GM12891 (cell line): ENCODE measurements at regions not wholly inside any gene's neighbourhood (a gene's known extent, or its start where the extent isn't known, plus 50 kb on each side); places are given as distances from the start of the nearest gene placed in this dataset.
"Not testable (repeated sequence)": the region's sequence is repeated elsewhere in the genome, so short reads cannot be mapped to it uniquely, and the experiment has no call there.

ENCODE experiments used
- DNase-seq: peaks from one replicate; pipeline ENCODE4 v3.0.0; 2011; ENCODE audit warnings: low spot score; ENCODE audit not compliant: insufficient read length
- FAIRE-seq: peaks from 2 replicates; lab custom pipeline; 2011; peaks lifted over from hg19 to GRCh38; lab: Jason Lieb, UNC
- PAX5 ChIP-seq: IDR thresholded peaks from 2 replicates; pipeline ENCODE4 v1.6.1; 2011; ENCODE audit warnings: low read length, moderate library complexity, mild to moderate bottlenecking; ENCODE audit not compliant: insufficient read depth, severe bottlenecking
- POLR2A ChIP-seq: IDR thresholded peaks from 2 replicates; pipeline ENCODE4 v1.6.1; 2011; ENCODE audit warnings: low read depth, low read length, control low read depth
- POLR2AphosphoS5 ChIP-seq: IDR thresholded peaks from 2 replicates; pipeline ENCODE4 v1.6.1; 2011; ENCODE audit warnings: low read depth, low read length, control low read depth
- POU2F2 ChIP-seq: IDR thresholded peaks from 2 replicates; pipeline ENCODE4 v1.6.1; 2011; ENCODE audit warnings: low read depth, mild to moderate bottlenecking, control low read depth, low read length, moderate library complexity
- SPI1 ChIP-seq: IDR thresholded peaks from 2 replicates; pipeline ENCODE4 v1.6.1; 2011; ENCODE audit warnings: low read depth, low read length, control low read depth
- TAF1 ChIP-seq: IDR thresholded peaks from 2 replicates; pipeline ENCODE4 v1.6.1; 2011; ENCODE audit warnings: low read depth, low read length, control low read depth

- DNase-seq (no peak), FAIRE-seq (no peak)
- TF ChIP-seq POLR2A = no peak
- no peak for TF ChIP-seq POU2F2
- no peak for TF ChIP-seq SPI1
- TF ChIP-seq POLR2AphosphoS5 = no peak
Measured at GRCh38 chr3:187850258-187850921, 105.1 kb upstream of the BCL6 start.

DNA sequence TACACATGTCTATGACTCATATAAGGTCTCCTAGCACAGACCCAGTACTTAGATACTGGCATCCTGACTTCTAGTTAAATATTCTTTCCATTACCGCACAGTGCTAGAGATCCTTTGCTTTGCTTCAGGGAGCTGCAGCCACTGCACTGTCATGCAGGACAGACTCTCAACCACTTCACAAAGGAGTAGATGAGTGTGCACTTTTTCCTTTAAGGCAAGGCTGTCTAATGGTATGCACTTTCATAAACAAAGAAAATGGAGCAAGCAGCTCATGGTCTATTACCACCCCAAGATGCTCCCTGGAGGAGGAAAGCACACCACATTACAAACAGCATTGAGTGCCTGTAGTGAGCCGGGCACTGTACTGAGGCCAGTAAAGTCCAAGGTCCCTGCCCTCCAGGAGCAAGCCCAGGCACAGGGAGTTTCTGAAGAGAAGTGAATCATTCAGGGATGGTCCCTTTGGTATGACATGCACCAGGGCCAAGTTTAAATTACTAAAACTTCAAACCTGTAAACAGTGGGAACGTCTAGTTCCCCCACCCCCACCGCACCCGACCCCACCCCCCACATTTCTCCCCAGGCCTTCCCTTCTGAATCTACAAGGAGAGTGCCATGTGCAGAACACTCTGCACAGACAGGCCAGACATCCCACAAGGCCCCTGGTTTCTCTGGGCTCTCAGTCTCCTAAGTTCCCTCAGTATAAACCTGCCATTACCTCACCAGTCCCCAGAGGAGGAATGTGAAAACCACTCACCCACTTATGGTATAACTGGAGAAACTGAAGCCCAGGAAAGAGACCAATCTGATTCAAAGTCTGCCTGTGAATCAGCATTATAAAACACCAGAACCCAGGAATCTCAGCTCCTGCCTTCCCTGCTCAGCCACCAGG lies 107.8 kb upstream of the BCL6 start:
- DNase-seq = no peak
- no peak for FAIRE-seq
- TF ChIP-seq POLR2A (no peak), POLR2AphosphoS5 (no peak), TAF1 (no peak), PAX5 (no peak), POU2F2 (no peak), SPI1 (no peak)

DNA sequence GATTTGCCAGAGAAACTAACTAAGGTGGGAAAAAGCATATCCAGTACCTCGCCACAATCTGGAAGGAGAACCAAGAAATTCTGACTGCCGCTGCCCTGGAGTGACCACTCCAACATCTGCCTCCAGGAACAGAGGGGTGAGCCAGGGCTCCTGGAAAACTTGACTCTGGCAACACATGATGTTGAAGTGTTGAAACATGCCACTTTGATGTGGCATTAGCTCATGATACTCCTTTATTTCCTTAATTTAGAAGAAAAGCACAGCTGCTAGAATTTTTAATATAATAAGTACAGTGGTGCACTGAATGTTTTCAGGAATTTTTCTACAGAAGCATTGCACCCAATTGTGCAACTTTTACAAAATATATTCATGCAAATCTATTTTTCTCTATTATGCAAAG lies 109.9 kb upstream of the BCL6 start:
- FAIRE-seq (no peak), DNase-seq (no peak)
- TF ChIP-seq POLR2A = no peak

- FAIRE-seq (no peak), DNase-seq (no peak)
- TF ChIP-seq POLR2A = no peak
- TF ChIP-seq PAX5 = no peak
- no peak for TF ChIP-seq POLR2AphosphoS5
- no peak for TF ChIP-seq TAF1
- TF ChIP-seq SPI1 = no peak
- TF ChIP-seq POU2F2 = no peak
Measured at GRCh38 chr3:187856555-187856954, 111.3 kb upstream of the BCL6 start.

- FAIRE-seq = no peak
- TF ChIP-seq POLR2A (no peak), POU2F2 (no peak), PAX5 (no peak), POLR2AphosphoS5 (no peak), SPI1 (no peak), TAF1 (no peak)
Measured at GRCh38 chr3:187858041-187858440, 112.8 kb upstream of the BCL6 start.

GRCh38 chr3:187858711-187859110 lies 113.4 kb upstream of the BCL6 start:
- no peak for TF ChIP-seq POLR2A
- no peak for FAIRE-seq
- DNase-seq = no peak

More at GRCh38 chr3:187858041-187858440, 112.8 kb upstream of the BCL6 start:
- DNase-seq = no peak

DNA sequence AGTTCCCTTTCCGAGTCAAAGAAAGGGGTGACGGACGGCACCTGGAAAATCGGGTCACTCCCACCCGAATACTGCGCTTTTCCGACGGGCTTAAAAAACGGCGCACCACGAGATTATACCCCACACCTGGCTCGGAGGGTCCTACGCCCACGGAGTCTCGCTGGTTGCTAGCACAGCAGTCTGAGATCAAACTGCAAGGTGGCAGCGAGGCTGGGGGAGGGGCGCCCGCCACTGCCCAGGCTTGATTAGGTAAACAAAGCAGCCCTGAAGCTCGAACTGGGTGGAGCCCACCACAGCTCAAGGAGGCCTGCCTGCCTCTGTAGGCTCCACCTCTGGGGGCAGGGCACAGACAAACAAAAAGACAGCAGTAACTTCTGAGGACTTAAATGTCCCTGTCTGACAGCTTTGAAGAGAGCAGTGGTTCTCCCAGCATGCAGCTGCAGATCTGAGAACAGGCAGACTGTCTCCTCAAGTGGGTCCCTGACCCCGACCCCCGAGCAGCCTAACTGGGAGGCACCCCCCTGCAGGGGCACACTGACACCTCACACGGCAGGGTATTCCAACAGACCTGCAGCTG lies 117.5 kb upstream of the BCL6 start:
- DNase-seq = not testable (repeated sequence)

DNA sequence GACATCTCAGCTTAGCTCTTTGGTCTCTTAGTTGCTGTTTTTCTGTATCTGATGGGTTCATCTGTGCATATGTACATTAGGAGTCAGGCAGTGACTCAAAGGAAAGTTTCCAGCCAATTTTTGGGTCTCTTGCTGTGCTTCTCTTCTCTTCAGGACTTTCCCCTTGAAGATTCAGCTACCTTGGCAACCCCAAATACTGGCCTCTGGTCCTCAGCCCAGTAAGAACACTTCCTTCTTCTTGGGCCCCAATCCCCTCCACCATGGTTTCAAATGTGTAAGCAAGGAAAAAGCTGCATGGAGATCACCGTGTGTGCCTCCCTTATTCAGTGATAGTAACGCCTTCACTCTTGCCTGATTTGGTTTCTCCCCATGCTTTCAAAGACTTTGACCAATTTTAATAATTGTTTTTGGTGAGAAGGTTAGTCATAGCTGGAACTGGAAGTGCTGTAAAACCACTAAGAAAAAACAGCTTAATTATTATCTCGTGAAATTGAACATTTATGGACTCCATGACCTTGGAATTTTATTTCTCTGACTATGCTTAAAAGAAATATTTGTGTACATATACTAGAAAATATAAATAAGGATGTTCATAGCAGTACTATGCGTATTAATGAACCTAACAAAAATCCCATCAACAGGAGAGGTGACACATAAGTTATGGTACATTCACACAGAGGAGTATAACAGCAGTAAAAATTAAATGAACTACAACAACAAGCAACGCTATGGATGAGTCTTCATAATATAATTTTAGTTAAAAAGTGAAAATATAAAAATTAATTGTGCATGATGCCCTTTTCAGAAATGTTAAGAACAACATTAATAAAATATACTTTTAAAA lies 125.3 kb upstream of the BCL6 start:
- no peak for TF ChIP-seq SPI1
- TF ChIP-seq TAF1 = no peak
- TF ChIP-seq POLR2A = no peak
- no peak for TF ChIP-seq POU2F2
- TF ChIP-seq POLR2AphosphoS5 = no peak
- no peak for TF ChIP-seq PAX5
- no peak for FAIRE-seq
- no peak for DNase-seq

More for the DNA sequence above, 117.5 kb upstream of the BCL6 start:
- FAIRE-seq = not testable (repeated sequence)

- TF ChIP-seq PAX5 (no peak), POU2F2 (no peak), POLR2A (no peak), POLR2AphosphoS5 (no peak), SPI1 (no peak), TAF1 (no peak)
- FAIRE-seq = no peak
- DNase-seq = no peak
Measured at GRCh38 chr3:187871204-187871591, 125.9 kb upstream of the BCL6 start.

- FAIRE-seq = no peak
- DNase-seq = no peak
- no peak for TF ChIP-seq POU2F2
- TF ChIP-seq SPI1 = no peak
- TF ChIP-seq POLR2AphosphoS5 = no peak
- TF ChIP-seq TAF1 = no peak
- no peak for TF ChIP-seq POLR2A
- TF ChIP-seq PAX5 = no peak
Measured at GRCh38 chr3:187871848-187872247, 126.6 kb upstream of the BCL6 start.
